Nephron (organoid): ENCODE measurements at regions not wholly inside any gene's neighbourhood (a gene's known extent, or its start where the extent isn't known, plus 50 kb on each side); places are given as distances from the start of the nearest gene placed in this dataset.

Experiments used
- H3K27ac Mint-ChIP-seq, 3 experiments: 2 replicates each; pipeline ENCODE4 v1.8.0; 2020; ENCODE audit warnings: mixed read lengths in 3 of 3, mild to moderate bottlenecking in 2 of 3, moderate library complexity in 1 of 3
- H3K27me3 Mint-ChIP-seq: 2 replicates; pipeline ENCODE4 v1.8.0; 2021; ENCODE audit warnings: low read depth, mild to moderate bottlenecking, moderate library complexity, mixed read lengths
- H3K36me3 Mint-ChIP-seq: 2 replicates; pipeline ENCODE4 v1.8.0; 2020; ENCODE audit warnings: low read depth, mixed read lengths
- H3K4me1 Mint-ChIP-seq: 2 replicates; pipeline ENCODE4 v1.8.0; 2020; ENCODE audit warnings: mixed read lengths
- H3K4me3 Mint-ChIP-seq, 3 experiments: 2 replicates each; pipeline ENCODE4 v1.8.0; 2020; ENCODE audit warnings: mild to moderate bottlenecking in 3 of 3, mixed read lengths in 3 of 3, moderate library complexity in 2 of 3
- H3K9me3 Mint-ChIP-seq: 2 replicates; pipeline ENCODE4 v1.8.0; 2020; ENCODE audit warnings: mixed read lengths
- TF ChIP-seq, protein P1 (sequence below), 3 experiments: fragments of 200-600 bp; sonication (generic); IDR thresholded peaks; one replicate each; pipeline ENCODE4 v1.5.0; 2021; ENCODE audit warnings: antibody characterized with exemption in 3 of 3; ENCODE audit not compliant: unreplicated experiment in 3 of 3

DNA sequence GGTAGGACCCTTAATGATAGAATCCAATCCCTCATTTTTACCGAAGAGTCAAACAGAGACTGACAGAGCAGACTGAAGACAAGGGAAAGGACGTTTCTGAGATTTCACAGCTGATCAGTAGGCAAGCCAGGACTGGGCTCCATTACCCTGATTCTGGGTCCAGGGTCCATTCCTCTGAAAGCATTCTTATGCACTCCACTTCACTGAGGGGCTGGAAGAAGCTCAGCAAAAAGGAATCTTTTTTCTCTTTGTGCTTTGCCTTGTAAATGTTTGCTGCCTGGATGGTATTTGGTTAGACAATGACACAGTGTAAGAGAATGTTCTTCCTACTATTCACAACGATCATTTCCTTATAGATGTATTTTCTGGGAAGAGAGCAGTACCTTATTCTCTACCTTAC, 331.3 kb upstream of the PROX1 start:
- Mint-ChIP-seq H3K9me3 (no peaks in the 10 kb centered on the region), H3K36me3 (no peaks in the 10 kb centered on the region), H3K27me3 (no peaks in the 10 kb centered on the region), H3K4me3 (no peak overlapping the region), H3K27ac (no peak overlapping the region), H3K4me1 (no peaks in the 10 kb centered on the region)
- TF ChIP-seq, protein P1, sequence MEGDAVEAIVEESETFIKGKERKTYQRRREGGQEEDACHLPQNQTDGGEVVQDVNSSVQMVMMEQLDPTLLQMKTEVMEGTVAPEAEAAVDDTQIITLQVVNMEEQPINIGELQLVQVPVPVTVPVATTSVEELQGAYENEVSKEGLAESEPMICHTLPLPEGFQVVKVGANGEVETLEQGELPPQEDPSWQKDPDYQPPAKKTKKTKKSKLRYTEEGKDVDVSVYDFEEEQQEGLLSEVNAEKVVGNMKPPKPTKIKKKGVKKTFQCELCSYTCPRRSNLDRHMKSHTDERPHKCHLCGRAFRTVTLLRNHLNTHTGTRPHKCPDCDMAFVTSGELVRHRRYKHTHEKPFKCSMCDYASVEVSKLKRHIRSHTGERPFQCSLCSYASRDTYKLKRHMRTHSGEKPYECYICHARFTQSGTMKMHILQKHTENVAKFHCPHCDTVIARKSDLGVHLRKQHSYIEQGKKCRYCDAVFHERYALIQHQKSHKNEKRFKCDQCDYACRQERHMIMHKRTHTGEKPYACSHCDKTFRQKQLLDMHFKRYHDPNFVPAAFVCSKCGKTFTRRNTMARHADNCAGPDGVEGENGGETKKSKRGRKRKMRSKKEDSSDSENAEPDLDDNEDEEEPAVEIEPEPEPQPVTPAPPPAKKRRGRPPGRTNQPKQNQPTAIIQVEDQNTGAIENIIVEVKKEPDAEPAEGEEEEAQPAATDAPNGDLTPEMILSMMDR (IDR thresholded peaks at IDR 0.05; ENCODE audit: unreplicated experiment in 3 of 3), result no peak

DNA sequence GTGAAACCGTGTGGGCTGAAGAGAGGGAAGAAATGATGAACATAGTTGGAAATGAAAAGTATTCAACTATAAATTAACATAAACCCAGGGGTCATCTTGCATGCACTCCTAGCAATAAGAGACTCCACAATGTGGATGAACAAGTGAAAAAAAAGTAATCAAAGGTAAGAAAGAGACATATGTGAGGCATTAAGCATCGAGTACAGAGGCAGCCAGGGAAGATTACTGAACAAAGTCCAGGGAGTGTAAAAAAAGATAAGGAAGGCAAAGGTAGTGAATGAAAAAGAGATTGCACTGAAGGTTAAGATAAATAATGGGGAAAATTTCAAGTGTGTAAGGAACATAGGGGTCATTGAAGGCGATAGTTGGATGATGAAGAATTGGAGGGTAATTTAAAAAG, 330.8 kb upstream of the PROX1 start:
- Mint-ChIP-seq H3K4me3 (no peak overlapping the region), H3K27ac (no peak overlapping the region), H3K27me3 (no peaks in the 10 kb centered on the region), H3K9me3 (no peaks in the 10 kb centered on the region), H3K36me3 (no peaks in the 10 kb centered on the region), H3K4me1 (no peaks in the 10 kb centered on the region)
- TF ChIP-seq, protein P1 (IDR thresholded peaks at IDR 0.05; ENCODE audit: unreplicated experiment in 3 of 3), result no peak

DNA sequence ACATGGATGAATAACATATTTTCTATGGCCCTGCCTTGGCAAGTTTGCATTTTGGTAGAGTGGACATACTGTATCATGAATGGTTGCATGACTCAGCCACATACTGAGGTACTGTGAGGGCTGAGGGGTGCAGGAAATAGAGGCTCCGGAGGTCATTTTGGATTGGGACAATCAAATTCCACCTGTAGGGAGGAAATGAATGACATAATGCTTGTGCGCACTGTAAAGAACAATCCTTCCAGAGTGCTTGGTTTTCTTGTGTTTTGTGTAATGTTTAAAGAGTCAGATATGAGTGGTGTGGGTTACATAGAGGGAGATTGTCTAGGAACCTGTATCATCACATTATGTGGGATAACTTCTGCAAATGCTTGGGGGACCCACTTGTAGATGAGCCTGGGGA, 329.9 kb upstream of the PROX1 start:
- H3K36me3 Mint-ChIP-seq, result no peaks in the 10 kb centered on the region
- no peak overlapping the region for H3K27ac Mint-ChIP-seq
- H3K27me3 Mint-ChIP-seq, result no peaks in the 10 kb centered on the region
- no peaks in the 10 kb centered on the region for H3K9me3 Mint-ChIP-seq
- no peaks in the 10 kb centered on the region for H3K4me1 Mint-ChIP-seq
- TF ChIP-seq, protein P1 (IDR thresholded peaks at IDR 0.05; ENCODE audit: unreplicated experiment in 3 of 3), result no peak
- H3K4me3 Mint-ChIP-seq, result no peak overlapping the region

DNA sequence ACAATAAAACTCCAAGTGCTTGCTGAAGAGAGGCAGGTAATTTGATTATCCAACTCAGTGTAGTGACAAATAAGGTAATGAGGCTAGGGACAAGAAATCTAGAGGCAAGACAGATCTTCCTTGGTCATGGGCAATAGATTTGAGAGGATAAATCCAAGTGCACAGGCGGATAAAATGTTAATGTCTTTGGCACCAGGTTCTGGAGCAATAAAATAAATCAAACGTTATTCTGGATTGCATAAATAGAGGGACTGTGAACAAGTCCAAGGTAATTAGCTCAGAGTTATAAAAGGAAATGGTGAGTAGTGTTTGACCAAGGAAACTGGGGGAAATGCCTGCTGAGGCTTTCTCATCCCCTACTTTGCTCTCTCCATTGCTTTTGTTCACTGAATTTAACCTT, 329.3 kb upstream of the PROX1 start:
- no peaks in the 10 kb centered on the region for H3K4me1 Mint-ChIP-seq
- H3K4me3 Mint-ChIP-seq, result no peak overlapping the region
- no peaks in the 10 kb centered on the region for H3K9me3 Mint-ChIP-seq
- H3K27me3 Mint-ChIP-seq, result peaks cover under 1% of the 10 kb centered on the region
- TF ChIP-seq, protein P1 (IDR thresholded peaks at IDR 0.05; ENCODE audit: unreplicated experiment in 3 of 3), result no peak
- H3K36me3 Mint-ChIP-seq, result no peaks in the 10 kb centered on the region
- H3K27ac Mint-ChIP-seq, result no peak overlapping the region

DNA sequence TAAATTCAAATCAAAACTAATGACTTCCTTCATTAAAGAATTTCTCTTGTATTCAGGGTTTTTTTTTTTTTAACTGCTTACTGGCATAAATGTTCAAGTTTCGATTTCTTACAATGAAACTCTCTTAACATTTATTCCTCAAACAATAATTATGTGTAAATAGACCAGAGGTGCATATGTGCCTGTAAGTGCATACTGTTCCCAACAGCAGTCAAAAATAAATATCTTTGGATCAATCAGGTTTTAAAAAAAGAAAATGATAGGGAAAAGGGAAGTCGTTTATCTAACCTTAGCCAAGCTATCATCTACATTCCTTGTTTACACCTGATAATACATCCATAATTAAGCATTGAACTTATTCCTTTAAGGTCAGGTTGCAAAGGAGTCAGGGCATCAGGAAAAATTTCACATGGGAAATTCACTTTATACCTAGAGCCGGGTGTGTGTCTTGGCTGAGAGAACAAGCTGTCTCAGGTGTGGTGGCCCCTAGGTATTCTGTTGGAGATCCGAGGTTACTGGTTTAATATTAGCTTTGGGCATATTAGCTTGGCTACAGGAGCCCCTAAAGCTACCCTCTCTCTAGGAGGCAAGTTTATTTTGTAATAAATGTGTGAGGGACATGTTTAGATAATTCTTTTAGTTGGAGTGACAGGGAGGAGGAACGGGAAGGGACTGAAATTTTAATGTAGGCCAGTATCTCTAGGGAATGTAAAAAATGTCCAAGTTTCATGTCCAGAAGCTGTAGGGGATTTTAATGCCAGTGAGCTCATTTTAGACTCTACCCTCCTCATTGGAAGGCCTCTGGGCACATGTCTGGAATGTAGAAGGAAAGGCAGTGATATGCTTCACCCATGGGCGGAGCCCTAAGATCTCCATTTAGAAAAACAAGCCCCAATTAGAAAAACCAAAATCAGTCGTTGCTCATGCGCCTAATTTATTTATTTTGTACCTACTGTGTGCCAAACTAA, 327.9 kb upstream of the PROX1 start:
- Mint-ChIP-seq H3K4me1 (no peaks in the 10 kb centered on the region), H3K27me3 (peaks cover 3% of the 10 kb centered on the region), H3K4me3 (no peak overlapping the region), H3K36me3 (no peaks in the 10 kb centered on the region), H3K27ac (no peak overlapping the region), H3K9me3 (no peaks in the 10 kb centered on the region)
- TF ChIP-seq, protein P1 (IDR thresholded peaks at IDR 0.05; ENCODE audit: unreplicated experiment in 3 of 3), result no peak

DNA sequence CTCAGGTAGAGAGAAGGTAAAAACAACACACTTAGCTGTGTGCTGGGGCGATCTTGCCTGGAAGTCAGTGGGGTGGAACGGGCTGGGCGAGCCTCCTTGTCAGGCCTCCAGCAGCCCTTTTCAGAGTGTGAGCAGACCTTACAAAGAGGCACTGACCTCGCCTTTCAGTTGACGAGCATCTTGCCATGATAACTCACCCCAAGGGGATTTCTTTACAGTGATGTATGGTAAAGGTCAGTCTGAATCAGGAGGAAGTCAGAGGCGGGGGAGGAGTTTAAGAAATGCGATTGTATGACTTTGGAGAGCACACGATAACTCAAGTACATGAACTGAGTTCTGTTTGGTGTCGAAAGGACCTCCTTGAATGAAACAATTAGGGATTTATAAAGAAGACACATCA, 326.5 kb upstream of the PROX1 start:
- no peaks in the 10 kb centered on the region for H3K36me3 Mint-ChIP-seq
- H3K27me3 Mint-ChIP-seq, result peaks cover 3% of the 10 kb centered on the region
- H3K27ac Mint-ChIP-seq, result no peak overlapping the region
- no peak overlapping the region for H3K4me3 Mint-ChIP-seq
- H3K9me3 Mint-ChIP-seq, result no peaks in the 10 kb centered on the region
- TF ChIP-seq, protein P1 (IDR thresholded peaks at IDR 0.05; ENCODE audit: unreplicated experiment in 3 of 3), result no peak
- H3K4me1 Mint-ChIP-seq, result no peaks in the 10 kb centered on the region
